Nephron progenitor cell (in vitro differentiated cells): ENCODE measurements at regions not wholly inside any gene's neighbourhood (a gene's known extent, or its start where the extent isn't known, plus 50 kb on each side); places are given as distances from the start of the nearest gene placed in this dataset.
"Not testable (repeated sequence)": the region's sequence is repeated elsewhere in the genome, so short reads cannot be mapped to it uniquely, and the experiment has no call there.

Source experiments
- DNase-seq: peaks from one replicate; pipeline ENCODE4 v3.0.0; 2021
- H3K27ac Mint-ChIP-seq: 2 replicates; pipeline ENCODE4 v1.8.0; 2021; ENCODE audit warnings: mild to moderate bottlenecking, moderate library complexity, mixed read lengths
- H3K27me3 Mint-ChIP-seq: 2 replicates; pipeline ENCODE4 v1.8.0; 2021; ENCODE audit warnings: mild to moderate bottlenecking, low read depth, mixed read lengths; ENCODE audit not compliant: poor library complexity
- H3K36me3 Mint-ChIP-seq: 2 replicates; pipeline ENCODE4 v1.8.0; 2021; ENCODE audit warnings: low read depth, mixed read lengths
- H3K4me1 Mint-ChIP-seq: 2 replicates; pipeline ENCODE4 v1.8.0; 2021; ENCODE audit warnings: mixed read lengths
- H3K4me3 Mint-ChIP-seq: 2 replicates; pipeline ENCODE4 v1.8.0; 2021; ENCODE audit warnings: mild to moderate bottlenecking, moderate library complexity, mixed read lengths
- H3K9me3 Mint-ChIP-seq: 2 replicates; pipeline ENCODE4 v1.8.0; 2021; ENCODE audit warnings: mild to moderate bottlenecking, moderate library complexity, mixed read lengths
- TF ChIP-seq, protein P1 (sequence below): fragments of 200-600 bp; sonication (generic); IDR thresholded peaks from 2 replicates; pipeline ENCODE4 v1.5.0; 2021; ENCODE audit warnings: antibody characterized with exemption

GRCh38 chr6:135555550-135555949, 58.0 kb upstream of the AHI1 start:
- TF ChIP-seq, protein P1, sequence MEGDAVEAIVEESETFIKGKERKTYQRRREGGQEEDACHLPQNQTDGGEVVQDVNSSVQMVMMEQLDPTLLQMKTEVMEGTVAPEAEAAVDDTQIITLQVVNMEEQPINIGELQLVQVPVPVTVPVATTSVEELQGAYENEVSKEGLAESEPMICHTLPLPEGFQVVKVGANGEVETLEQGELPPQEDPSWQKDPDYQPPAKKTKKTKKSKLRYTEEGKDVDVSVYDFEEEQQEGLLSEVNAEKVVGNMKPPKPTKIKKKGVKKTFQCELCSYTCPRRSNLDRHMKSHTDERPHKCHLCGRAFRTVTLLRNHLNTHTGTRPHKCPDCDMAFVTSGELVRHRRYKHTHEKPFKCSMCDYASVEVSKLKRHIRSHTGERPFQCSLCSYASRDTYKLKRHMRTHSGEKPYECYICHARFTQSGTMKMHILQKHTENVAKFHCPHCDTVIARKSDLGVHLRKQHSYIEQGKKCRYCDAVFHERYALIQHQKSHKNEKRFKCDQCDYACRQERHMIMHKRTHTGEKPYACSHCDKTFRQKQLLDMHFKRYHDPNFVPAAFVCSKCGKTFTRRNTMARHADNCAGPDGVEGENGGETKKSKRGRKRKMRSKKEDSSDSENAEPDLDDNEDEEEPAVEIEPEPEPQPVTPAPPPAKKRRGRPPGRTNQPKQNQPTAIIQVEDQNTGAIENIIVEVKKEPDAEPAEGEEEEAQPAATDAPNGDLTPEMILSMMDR: no peak
- Mint-ChIP-seq H3K36me3 (no peaks in the 10 kb centered on the region), H3K27ac (no peak overlapping the region), H3K4me3 (no peak overlapping the region), H3K4me1 (no peaks in the 10 kb centered on the region), H3K27me3 (no peaks in the 10 kb centered on the region), H3K9me3 (no peaks in the 10 kb centered on the region)
- no peak for DNase-seq

- Mint-ChIP-seq H3K4me1 (no peaks in the 10 kb centered on the region), H3K4me3 (no peak overlapping the region), H3K27ac (no peak overlapping the region), H3K9me3 (no peaks in the 10 kb centered on the region), H3K36me3 (no peaks in the 10 kb centered on the region), H3K27me3 (no peaks in the 10 kb centered on the region)
- no peak for DNase-seq
- TF ChIP-seq, protein P1: no peak
Measured at GRCh38 chr6:135557582-135557981, 60.0 kb upstream of the AHI1 start.

DNA sequence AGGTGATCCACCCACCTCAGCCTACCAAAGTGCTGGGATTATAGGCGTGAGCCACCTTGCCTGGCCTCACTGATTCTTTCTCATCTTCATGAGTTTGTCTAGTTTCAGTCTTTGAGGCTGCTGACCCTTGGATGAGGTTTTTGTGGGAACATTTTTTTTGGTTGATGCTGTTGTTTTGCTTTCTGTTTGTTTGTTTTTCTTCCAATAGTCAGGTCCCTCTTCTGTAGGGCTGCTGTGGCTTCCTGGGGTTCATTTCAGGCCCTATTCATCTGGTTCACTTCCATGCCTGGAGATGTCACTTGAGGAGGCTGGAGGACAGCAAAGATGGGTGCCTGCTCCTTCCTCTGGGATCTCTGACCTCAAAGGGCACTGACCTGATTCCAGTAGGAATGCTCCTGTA, 68.1 kb upstream of the AHI1 start:
- not testable (repeated sequence) for H3K36me3 Mint-ChIP-seq, H3K4me3 Mint-ChIP-seq, DNase-seq, H3K9me3 Mint-ChIP-seq, H3K27me3 Mint-ChIP-seq, H3K4me1 Mint-ChIP-seq, H3K27ac Mint-ChIP-seq

DNA sequence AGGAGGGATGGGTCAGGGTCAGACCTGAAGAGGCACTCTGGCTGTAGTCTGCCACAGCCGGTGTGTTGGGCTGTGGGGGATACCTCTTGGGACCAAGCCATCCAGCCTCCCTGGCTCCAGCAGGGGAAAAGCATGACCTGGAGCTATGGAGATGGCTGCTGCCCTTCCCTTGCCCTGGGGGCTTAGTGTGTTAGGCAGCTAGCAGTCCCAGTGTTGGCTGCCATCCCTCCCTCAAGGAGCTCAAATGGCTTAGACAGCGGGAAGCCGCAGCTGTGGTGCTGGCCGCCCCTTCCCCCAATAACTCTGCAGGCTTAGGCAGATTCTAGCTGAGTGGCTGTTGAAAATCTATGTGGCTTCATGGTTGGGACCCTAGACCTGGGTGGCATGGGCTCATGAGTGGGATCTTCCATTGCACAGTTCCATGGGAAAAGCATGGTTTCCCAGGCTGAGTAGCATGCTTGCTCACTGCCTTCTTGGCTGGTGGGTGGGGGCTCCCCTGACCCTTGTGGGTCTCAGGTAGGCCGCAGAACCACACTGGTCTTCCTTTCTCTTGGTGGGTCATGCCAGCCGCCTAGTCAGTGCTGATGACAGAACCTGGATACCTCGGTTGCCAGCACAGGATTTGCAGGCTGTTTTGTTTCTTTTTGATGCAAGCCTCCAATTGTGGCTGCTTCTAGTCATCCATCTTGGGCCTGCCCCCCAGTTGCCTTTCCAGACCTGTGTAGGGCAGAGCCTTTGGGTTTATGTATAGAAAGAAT, 69.0 kb upstream of the AHI1 start:
- Mint-ChIP-seq H3K36me3 (no peaks in the 10 kb centered on the region), H3K27me3 (no peaks in the 10 kb centered on the region), H3K4me1 (no peaks in the 10 kb centered on the region), H3K9me3 (no peaks in the 10 kb centered on the region), H3K4me3 (no peak overlapping the region), H3K27ac (no peak overlapping the region)
- DNase-seq: no peak
- TF ChIP-seq, protein P1: no peak

DNA sequence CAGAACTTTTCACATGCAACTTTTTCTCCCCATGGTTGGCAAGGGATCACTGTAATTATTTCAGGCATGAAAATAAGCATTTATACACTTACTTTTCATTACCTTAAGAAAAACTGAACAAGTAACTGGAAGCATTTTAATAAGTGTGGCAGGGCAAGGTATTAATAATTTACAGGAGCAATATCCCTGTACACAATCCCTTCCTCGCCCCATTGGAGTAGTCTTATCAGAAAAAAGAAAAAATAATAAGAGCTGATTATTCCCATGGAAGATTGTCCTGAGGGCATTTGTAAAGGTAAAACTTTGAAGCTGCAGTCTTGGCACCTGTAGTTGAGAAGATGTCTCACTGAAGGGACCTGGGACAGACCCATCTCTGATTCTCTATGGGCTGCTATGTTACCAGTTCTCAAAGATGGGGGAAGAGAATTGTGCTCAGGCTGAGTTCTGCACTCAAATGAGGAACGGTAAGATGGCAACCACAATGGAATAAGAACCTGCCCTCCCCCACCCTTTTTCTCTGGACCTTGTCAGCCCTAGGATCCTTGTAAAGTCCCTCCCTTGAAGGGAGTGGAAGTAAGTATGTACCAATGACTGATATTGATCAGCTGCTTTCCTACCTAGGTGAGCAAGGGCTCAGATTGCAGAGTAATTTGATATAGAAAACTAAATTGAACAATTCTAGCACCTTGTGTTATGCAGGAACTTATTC, 70.0 kb upstream of the AHI1 start:
- DNase-seq: no peak
- Mint-ChIP-seq H3K4me3 (no peak overlapping the region), H3K4me1 (no peaks in the 10 kb centered on the region), H3K36me3 (no peaks in the 10 kb centered on the region), H3K27me3 (no peaks in the 10 kb centered on the region), H3K9me3 (no peaks in the 10 kb centered on the region), H3K27ac (no peak overlapping the region)
- TF ChIP-seq, protein P1: no peak

- DNase-seq: no peak
- Mint-ChIP-seq H3K27ac (no peak overlapping the region), H3K27me3 (no peaks in the 10 kb centered on the region), H3K36me3 (no peaks in the 10 kb centered on the region), H3K4me3 (no peak overlapping the region), H3K4me1 (no peaks in the 10 kb centered on the region), H3K9me3 (no peaks in the 10 kb centered on the region)
- TF ChIP-seq, protein P1: no peak
Measured at GRCh38 chr6:135568379-135568778, 70.8 kb upstream of the AHI1 start.
